GM12864 (cell line): ENCODE measurements at regions not wholly inside any gene's neighbourhood (a gene's known extent, or its start where the extent isn't known, plus 50 kb on each side); places are given as distances from the start of the nearest gene placed in this dataset.

Experiments
- DNase-seq: peaks from one replicate; pipeline ENCODE4 v3.0.0-alpha.2; 2011; ENCODE audit warnings: low read depth
- H3K4me3 ChIP-seq: 2 replicates; pipeline ENCODE4 v1.5.1; 2011; ENCODE audit warnings: mild to moderate bottlenecking, low read depth, low read length, control low read depth
- TF ChIP-seq, protein P1 (sequence below): IDR thresholded peaks from 2 replicates; pipeline ENCODE4 v1.5.1; 2011; ENCODE audit warnings: low read depth, mild to moderate bottlenecking, moderate library complexity, low read length, control low read depth, inconsistent platforms; ENCODE audit errors: missing control alignments

- TF ChIP-seq, protein P1, sequence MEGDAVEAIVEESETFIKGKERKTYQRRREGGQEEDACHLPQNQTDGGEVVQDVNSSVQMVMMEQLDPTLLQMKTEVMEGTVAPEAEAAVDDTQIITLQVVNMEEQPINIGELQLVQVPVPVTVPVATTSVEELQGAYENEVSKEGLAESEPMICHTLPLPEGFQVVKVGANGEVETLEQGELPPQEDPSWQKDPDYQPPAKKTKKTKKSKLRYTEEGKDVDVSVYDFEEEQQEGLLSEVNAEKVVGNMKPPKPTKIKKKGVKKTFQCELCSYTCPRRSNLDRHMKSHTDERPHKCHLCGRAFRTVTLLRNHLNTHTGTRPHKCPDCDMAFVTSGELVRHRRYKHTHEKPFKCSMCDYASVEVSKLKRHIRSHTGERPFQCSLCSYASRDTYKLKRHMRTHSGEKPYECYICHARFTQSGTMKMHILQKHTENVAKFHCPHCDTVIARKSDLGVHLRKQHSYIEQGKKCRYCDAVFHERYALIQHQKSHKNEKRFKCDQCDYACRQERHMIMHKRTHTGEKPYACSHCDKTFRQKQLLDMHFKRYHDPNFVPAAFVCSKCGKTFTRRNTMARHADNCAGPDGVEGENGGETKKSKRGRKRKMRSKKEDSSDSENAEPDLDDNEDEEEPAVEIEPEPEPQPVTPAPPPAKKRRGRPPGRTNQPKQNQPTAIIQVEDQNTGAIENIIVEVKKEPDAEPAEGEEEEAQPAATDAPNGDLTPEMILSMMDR: no peak
- no peak for DNase-seq
- no peak overlapping the region for H3K4me3 ChIP-seq
Observed at GRCh38 chr2:198203336-198204069, 399.1 kb downstream of the PLCL1 start.
